ENCODE measurements at regions not wholly inside any gene's neighbourhood (a gene's known extent, or its start where the extent isn't known, plus 50 kb on each side); places are given as distances from the start of the nearest gene placed in this dataset.

DNA sequence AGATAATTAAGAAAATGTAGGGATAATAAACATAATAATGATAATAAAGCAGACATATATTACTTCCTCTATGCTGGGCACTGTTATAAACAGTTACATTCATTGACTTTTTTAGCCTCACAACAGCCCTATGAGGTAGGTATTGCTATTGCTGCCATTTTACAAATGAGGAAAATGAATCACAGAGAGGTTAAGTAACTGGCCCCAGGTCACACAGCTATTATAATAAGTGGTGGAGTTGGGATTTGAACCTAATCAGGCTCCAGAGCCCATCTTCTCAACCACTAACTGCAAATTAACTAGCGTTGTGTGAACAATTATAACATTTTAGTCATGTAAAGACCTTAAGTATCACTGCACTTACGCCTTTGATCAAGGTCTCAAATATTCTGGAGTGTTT lies 62.5 kb upstream of the PIK3CG start:
- H2AFZ ChIP-seq: no peak overlapping the region
- Mint-ChIP-seq H3K4me1 (peaks cover 12% of the 10 kb centered on the region), H3K36me3 (ENCODE audit: low read depth) (peaks cover 18% of the 10 kb centered on the region; the same call in 2 of the 3 replicates), H3K27me3 (ENCODE audit: insufficient read depth, low read depth, poor library complexity) (peaks cover 12% of the 10 kb centered on the region), H3K4me3 (no peak overlapping the region), H3K27ac (no peak overlapping the region), H3K9me3 (peaks cover 22% of the 10 kb centered on the region; the same call in 2 of the 3 replicates)
- peaks cover 22% of the 10 kb centered on the region for H3K9me2 ChIP-seq (ENCODE audit: insufficient read depth)
- H3K27ac ChIP-seq (ENCODE audit: low read depth): no peak overlapping the region
- H3K36me3 ChIP-seq (ENCODE audit: insufficient read depth): peaks cover 3% of the 10 kb centered on the region; the same call in 1 of the 2 replicates
- no peaks in the 10 kb centered on the region for H3F3A ChIP-seq (replicated peaks; ENCODE audit: low read depth)
- no peak for DNase-seq (ENCODE audit: low spot score)
- no peaks in the 10 kb centered on the region for H3K4me1 ChIP-seq (ENCODE audit: insufficient read depth)
- H4K20me1 ChIP-seq (replicated peaks; ENCODE audit: insufficient read depth): no peaks in the 10 kb centered on the region
- H3K4me2 ChIP-seq: no peak overlapping the region
- TF ChIP-seq, protein P1, sequence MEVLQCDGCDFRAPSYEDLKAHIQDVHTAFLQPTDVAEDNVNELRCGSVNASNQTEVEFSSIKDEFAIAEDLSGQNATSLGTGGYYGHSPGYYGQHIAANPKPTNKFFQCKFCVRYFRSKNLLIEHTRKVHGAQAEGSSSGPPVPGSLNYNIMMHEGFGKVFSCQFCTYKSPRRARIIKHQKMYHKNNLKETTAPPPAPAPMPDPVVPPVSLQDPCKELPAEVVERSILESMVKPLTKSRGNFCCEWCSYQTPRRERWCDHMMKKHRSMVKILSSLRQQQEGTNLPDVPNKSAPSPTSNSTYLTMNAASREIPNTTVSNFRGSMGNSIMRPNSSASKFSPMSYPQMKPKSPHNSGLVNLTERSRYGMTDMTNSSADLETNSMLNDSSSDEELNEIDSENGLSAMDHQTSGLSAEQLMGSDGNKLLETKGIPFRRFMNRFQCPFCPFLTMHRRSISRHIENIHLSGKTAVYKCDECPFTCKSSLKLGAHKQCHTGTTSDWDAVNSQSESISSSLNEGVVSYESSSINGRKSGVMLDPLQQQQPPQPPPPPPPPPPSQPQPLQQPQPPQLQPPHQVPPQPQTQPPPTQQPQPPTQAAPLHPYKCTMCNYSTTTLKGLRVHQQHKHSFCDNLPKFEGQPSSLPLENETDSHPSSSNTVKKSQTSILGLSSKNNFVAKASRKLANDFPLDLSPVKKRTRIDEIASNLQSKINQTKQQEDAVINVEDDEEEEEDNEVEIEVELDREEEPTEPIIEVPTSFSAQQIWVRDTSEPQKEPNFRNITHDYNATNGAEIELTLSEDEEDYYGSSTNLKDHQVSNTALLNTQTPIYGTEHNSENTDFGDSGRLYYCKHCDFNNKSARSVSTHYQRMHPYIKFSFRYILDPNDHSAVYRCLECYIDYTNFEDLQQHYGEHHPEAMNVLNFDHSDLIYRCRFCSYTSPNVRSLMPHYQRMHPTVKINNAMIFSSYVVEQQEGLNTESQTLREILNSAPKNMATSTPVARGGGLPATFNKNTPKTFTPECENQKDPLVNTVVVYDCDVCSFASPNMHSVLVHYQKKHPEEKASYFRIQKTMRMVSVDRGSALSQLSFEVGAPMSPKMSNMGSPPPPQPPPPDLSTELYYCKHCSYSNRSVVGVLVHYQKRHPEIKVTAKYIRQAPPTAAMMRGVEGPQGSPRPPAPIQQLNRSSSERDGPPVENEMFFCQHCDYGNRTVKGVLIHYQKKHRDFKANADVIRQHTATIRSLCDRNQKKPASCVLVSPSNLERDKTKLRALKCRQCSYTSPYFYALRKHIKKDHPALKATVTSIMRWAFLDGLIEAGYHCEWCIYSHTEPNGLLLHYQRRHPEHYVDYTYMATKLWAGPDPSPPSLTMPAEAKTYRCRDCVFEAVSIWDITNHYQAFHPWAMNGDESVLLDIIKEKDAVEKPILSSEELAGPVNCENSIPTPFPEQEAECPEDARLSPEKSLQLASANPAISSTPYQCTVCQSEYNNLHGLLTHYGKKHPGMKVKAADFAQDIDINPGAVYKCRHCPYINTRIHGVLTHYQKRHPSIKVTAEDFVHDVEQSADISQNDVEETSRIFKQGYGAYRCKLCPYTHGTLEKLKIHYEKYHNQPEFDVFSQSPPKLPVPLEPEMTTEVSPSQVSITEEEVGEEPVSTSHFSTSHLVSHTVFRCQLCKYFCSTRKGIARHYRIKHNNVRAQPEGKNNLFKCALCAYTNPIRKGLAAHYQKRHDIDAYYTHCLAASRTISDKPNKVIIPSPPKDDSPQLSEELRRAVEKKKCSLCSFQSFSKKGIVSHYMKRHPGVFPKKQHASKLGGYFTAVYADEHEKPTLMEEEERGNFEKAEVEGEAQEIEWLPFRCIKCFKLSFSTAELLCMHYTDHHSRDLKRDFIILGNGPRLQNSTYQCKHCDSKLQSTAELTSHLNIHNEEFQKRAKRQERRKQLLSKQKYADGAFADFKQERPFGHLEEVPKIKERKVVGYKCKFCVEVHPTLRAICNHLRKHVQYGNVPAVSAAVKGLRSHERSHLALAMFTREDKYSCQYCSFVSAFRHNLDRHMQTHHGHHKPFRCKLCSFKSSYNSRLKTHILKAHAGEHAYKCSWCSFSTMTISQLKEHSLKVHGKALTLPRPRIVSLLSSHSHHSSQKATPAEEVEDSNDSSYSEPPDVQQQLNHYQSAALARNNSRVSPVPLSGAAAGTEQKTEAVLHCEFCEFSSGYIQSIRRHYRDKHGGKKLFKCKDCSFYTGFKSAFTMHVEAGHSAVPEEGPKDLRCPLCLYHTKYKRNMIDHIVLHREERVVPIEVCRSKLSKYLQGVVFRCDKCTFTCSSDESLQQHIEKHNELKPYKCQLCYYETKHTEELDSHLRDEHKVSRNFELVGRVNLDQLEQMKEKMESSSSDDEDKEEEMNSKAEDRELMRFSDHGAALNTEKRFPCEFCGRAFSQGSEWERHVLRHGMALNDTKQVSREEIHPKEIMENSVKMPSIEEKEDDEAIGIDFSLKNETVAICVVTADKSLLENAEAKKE (CRISPR knock-in tag; IDR thresholded peaks at IDR 0.05): no peak
- TF ChIP-seq EZH2 (IDR thresholded peaks at IDR 0.05; ENCODE audit: low read depth, unreplicated experiment) (no peak), ZNF114 (CRISPR knock-in tag; IDR thresholded peaks at IDR 0.05) (no peak), JUNB (IDR thresholded peaks at IDR 0.05; ENCODE audit: unreplicated experiment) (no peak), EZH2phosphoT487 (IDR thresholded peaks at IDR 0.05; ENCODE audit: unreplicated experiment) (no peak), CREB1 (CRISPR knock-in tag; IDR thresholded peaks at IDR 0.05; ENCODE audit: low read depth) (no peak), ZNF331 (CRISPR knock-in tag; IDR thresholded peaks at IDR 0.05; ENCODE audit: low read depth) (no peak), POLR2AphosphoS5 (IDR thresholded peaks at IDR 0.05; ENCODE audit: low read depth) (no peak), STAT1 (IDR thresholded peaks at IDR 0.05; ENCODE audit: unreplicated experiment) (no peak), NANOG (IDR thresholded peaks at IDR 0.05; ENCODE audit: borderline replicate concordance) (no peak)
- TF ChIP-seq, protein P2, sequence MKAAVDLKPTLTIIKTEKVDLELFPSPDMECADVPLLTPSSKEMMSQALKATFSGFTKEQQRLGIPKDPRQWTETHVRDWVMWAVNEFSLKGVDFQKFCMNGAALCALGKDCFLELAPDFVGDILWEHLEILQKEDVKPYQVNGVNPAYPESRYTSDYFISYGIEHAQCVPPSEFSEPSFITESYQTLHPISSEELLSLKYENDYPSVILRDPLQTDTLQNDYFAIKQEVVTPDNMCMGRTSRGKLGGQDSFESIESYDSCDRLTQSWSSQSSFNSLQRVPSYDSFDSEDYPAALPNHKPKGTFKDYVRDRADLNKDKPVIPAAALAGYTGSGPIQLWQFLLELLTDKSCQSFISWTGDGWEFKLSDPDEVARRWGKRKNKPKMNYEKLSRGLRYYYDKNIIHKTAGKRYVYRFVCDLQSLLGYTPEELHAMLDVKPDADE (IDR thresholded peaks at IDR 0.05): no peak
- TF ChIP-seq, protein P3, sequence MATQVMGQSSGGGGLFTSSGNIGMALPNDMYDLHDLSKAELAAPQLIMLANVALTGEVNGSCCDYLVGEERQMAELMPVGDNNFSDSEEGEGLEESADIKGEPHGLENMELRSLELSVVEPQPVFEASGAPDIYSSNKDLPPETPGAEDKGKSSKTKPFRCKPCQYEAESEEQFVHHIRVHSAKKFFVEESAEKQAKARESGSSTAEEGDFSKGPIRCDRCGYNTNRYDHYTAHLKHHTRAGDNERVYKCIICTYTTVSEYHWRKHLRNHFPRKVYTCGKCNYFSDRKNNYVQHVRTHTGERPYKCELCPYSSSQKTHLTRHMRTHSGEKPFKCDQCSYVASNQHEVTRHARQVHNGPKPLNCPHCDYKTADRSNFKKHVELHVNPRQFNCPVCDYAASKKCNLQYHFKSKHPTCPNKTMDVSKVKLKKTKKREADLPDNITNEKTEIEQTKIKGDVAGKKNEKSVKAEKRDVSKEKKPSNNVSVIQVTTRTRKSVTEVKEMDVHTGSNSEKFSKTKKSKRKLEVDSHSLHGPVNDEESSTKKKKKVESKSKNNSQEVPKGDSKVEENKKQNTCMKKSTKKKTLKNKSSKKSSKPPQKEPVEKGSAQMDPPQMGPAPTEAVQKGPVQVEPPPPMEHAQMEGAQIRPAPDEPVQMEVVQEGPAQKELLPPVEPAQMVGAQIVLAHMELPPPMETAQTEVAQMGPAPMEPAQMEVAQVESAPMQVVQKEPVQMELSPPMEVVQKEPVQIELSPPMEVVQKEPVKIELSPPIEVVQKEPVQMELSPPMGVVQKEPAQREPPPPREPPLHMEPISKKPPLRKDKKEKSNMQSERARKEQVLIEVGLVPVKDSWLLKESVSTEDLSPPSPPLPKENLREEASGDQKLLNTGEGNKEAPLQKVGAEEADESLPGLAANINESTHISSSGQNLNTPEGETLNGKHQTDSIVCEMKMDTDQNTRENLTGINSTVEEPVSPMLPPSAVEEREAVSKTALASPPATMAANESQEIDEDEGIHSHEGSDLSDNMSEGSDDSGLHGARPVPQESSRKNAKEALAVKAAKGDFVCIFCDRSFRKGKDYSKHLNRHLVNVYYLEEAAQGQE (IDR thresholded peaks at IDR 0.05; ENCODE audit: unreplicated experiment): no peak
- TF ChIP-seq, protein P4, sequence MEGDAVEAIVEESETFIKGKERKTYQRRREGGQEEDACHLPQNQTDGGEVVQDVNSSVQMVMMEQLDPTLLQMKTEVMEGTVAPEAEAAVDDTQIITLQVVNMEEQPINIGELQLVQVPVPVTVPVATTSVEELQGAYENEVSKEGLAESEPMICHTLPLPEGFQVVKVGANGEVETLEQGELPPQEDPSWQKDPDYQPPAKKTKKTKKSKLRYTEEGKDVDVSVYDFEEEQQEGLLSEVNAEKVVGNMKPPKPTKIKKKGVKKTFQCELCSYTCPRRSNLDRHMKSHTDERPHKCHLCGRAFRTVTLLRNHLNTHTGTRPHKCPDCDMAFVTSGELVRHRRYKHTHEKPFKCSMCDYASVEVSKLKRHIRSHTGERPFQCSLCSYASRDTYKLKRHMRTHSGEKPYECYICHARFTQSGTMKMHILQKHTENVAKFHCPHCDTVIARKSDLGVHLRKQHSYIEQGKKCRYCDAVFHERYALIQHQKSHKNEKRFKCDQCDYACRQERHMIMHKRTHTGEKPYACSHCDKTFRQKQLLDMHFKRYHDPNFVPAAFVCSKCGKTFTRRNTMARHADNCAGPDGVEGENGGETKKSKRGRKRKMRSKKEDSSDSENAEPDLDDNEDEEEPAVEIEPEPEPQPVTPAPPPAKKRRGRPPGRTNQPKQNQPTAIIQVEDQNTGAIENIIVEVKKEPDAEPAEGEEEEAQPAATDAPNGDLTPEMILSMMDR (conservative IDR thresholded peaks at IDR 0.05; ENCODE audit: low read depth in 2 of 2): no peak
- H3K79me2 ChIP-seq (replicated peaks; ENCODE audit: insufficient read depth): no peaks in the 10 kb centered on the region
- H3K27me3 ChIP-seq (ENCODE audit: insufficient read depth): no peaks in the 10 kb centered on the region
- ATAC-seq: no peak
- H3K4me3 ChIP-seq: no peak overlapping the region

Data from GM23338 (cell line).